Lower lobe of right lung (tissue), 2 donors: ENCODE measurements at regions not wholly inside any gene's neighbourhood (a gene's known extent, or its start where the extent isn't known, plus 50 kb on each side); places are given as distances from the start of the nearest gene placed in this dataset.

Experiments
- ATAC-seq, 2 donors: fragments of 200-7000 bp; cut with Tn5 transposase; one replicate each; pipeline ENCODE4 v1.9.1; 2020 to 2022; ENCODE audit warnings: mild to moderate bottlenecking in 2 of 2, moderate library complexity in 2 of 2
- DNase-seq: peaks from one replicate; pipeline ENCODE4 v3.0.0-alpha.2; 2020
- H3K27ac ChIP-seq: fragments of 200-600 bp; one replicate; pipeline ENCODE4 v1.8.0; 2022
- H3K27me3 ChIP-seq: fragments of 200-600 bp; one replicate; pipeline ENCODE4 v1.8.0; 2022; ENCODE audit warnings: low read depth
- H3K36me3 ChIP-seq: fragments of 200-600 bp; one replicate; pipeline ENCODE4 v1.8.0; 2022; ENCODE audit warnings: mild to moderate bottlenecking
- H3K4me1 ChIP-seq: fragments of 200-600 bp; one replicate; pipeline ENCODE4 v1.8.0; 2022
- H3K4me3 ChIP-seq: fragments of 200-600 bp; one replicate; pipeline ENCODE4 v1.8.0; 2022; ENCODE audit warnings: mild to moderate bottlenecking
- H3K9me3 ChIP-seq: fragments of 200-600 bp; one replicate; pipeline ENCODE4 v1.8.0; 2022
- intact Hi-C: fragments of 100-400 bp; cut with DNase I; formaldehyde crosslinking; loops from one replicate; pipeline ENCODE4 v1.11.0; 2022
- TF ChIP-seq, protein P1 (sequence below): fragments of 200-600 bp; IDR thresholded peaks from one replicate; pipeline ENCODE4 v1.8.0; 2022; ENCODE audit warnings: antibody characterized with exemption, mild to moderate bottlenecking
- donor health status: DM: no; HTN: yes; CAD: no; lungs with severe emphysema.

DNA sequence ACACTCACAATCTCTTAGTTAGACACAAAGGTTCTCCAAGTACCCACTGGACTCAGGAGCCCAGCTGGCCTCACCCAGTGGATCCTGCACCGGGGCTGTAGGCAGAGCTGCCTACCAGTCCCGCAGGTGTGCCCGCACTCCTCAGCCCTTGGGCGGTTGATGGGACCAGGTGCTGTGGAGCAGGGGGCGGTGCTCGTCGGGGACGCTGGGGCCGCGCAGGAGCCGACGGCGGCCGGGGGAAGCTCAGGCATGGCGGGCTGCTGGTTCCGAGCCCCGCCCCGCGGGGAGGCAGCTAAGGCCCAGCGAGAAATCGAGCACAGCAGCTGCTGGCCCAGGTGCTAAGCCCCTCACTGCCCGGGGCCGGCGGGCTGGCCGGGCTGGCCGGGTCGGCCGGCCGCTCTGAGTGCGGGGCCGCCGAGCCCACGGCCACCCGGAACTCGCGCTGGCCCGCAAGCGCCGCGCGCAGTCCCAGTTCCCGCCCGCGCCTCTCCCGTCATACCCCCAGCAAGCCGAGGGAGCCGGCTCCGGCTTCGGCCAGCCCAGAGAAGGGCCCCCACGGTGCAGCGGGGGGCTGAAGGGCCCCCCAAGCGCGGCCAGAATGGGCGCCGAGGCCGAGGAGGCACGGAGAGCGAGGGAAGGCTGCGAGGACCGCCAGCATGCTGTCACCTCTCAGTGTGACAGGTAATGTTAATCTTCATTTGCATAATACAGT, 506.8 kb downstream of the LRFN5 start:
- H3K27ac ChIP-seq, result no peak overlapping the region
- intact Hi-C loops, result no loop called here
- H3K36me3 ChIP-seq, result no peaks in the 10 kb centered on the region
- H3K27me3 ChIP-seq, result no peaks in the 10 kb centered on the region
- no peak overlapping the region for H3K4me3 ChIP-seq
- no peak for DNase-seq
- TF ChIP-seq, protein P1, sequence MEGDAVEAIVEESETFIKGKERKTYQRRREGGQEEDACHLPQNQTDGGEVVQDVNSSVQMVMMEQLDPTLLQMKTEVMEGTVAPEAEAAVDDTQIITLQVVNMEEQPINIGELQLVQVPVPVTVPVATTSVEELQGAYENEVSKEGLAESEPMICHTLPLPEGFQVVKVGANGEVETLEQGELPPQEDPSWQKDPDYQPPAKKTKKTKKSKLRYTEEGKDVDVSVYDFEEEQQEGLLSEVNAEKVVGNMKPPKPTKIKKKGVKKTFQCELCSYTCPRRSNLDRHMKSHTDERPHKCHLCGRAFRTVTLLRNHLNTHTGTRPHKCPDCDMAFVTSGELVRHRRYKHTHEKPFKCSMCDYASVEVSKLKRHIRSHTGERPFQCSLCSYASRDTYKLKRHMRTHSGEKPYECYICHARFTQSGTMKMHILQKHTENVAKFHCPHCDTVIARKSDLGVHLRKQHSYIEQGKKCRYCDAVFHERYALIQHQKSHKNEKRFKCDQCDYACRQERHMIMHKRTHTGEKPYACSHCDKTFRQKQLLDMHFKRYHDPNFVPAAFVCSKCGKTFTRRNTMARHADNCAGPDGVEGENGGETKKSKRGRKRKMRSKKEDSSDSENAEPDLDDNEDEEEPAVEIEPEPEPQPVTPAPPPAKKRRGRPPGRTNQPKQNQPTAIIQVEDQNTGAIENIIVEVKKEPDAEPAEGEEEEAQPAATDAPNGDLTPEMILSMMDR, result no peak
- no peak for ATAC-seq
- H3K9me3 ChIP-seq, result peaks cover 9% of the 10 kb centered on the region
- no peaks in the 10 kb centered on the region for H3K4me1 ChIP-seq

DNA sequence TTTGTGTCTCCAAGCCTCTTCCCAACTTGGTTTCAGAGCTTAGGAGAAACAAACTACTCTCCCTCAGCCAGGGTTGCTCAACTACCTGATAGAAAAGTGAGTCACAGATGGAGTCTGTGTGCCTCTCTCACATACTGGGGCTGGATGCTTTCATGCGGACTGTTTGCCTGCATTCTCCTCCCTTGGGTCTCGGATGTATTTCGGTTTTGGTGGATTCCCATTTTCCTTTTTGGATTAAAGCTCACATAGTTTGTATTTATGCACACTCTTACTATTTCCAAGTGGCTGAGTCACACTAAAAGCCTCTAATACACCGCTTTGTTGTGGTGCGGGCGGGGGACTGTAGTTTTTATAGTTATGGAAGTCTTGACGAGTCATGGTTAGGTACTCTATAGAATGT, 505.4 kb downstream of the LRFN5 start:
- H3K4me1 ChIP-seq, result no peaks in the 10 kb centered on the region
- no peak overlapping the region for H3K4me3 ChIP-seq
- TF ChIP-seq, protein P1, result no peak
- DNase-seq (no peak), ATAC-seq (no peak)
- intact Hi-C loops, result no loop called here
- no peaks in the 10 kb centered on the region for H3K36me3 ChIP-seq
- no peak overlapping the region for H3K27ac ChIP-seq
- peaks cover 9% of the 10 kb centered on the region for H3K9me3 ChIP-seq
- H3K27me3 ChIP-seq, result no peaks in the 10 kb centered on the region

DNA sequence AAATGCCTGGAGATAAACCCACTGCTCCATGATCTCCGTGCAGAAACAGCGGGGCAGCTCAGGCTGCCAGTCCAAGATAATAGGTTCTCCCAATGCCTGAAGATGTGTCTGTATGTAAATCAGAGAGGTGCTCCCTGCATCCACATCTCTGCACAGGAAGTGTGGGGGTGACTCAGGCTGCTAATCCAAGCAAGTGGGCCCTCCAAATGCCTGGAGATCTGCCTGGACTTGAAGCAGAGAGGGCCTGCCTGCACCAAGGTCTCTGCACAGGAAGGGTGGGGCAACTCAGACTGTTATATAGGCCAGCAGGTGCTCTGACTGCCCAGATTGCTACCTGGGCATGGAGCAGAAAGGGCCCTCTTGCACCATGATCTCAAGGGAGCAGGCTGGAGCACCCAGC, 504.7 kb downstream of the LRFN5 start:
- TF ChIP-seq, protein P1, result no peak
- Histone ChIP-seq H3K4me1 (no peaks in the 10 kb centered on the region), H3K9me3 (peaks cover 9% of the 10 kb centered on the region), H3K36me3 (no peaks in the 10 kb centered on the region), H3K27me3 (no peaks in the 10 kb centered on the region), H3K27ac (no peak overlapping the region), H3K4me3 (no peak overlapping the region)
- DNase-seq (no peak), ATAC-seq (peak in 1 of 2 donors; percentile 23)
- intact Hi-C loops, result no loop called here

DNA sequence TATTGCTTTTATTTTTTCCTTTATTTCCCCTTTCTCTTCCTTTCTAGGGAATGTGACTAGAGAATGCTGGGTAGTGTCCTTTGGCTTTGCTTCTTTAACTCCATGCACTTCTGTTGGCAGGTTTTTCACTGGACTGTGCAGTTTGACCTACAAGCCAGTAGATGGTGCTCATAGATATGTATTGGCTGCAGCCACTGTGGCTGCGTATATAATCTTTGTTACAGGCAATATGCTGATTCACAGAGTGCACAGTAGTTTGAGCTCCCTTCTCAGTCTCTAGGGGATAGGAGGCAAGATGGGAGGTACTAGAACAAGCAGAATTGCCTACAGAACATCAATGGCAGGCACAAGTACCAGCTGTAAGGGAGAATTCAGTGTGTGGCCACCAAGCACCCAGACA, 503.5 kb downstream of the LRFN5 start:
- no peak for ATAC-seq
- Histone ChIP-seq H3K4me3 (no peak overlapping the region), H3K36me3 (no peaks in the 10 kb centered on the region), H3K4me1 (no peaks in the 10 kb centered on the region), H3K9me3 (peaks cover 9% of the 10 kb centered on the region), H3K27ac (no peak overlapping the region), H3K27me3 (no peaks in the 10 kb centered on the region)
- TF ChIP-seq, protein P1, result no peak
- intact Hi-C loops, result no loop called here
- DNase-seq, result no peak

DNA sequence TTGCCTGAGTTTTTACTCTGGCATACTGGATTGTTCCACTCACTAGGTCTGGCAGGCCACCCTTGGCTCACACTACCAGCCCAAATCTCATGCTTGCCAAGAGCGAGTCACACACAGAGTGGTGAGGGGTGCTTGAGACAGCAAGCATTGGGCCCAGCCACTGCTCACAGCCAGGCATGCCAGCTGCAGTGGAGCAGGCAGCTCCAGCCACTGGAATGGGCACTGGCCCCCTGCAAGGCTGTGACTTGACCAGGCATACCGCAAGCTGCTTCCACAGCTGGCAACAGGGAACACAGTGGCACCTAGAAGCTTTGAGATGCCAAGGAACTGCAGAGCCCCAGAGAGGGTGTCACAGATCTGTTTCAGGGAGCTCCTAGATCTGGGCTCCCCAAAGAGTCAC, 488.5 kb downstream of the LRFN5 start:
- no peak overlapping the region for H3K4me3 ChIP-seq
- ATAC-seq (no peak), DNase-seq (no peak)
- TF ChIP-seq, protein P1, result no peak
- H3K36me3 ChIP-seq, result no peaks in the 10 kb centered on the region
- no peak overlapping the region for H3K27ac ChIP-seq
- H3K4me1 ChIP-seq, result no peaks in the 10 kb centered on the region
- intact Hi-C loops, result no loop called here
- H3K27me3 ChIP-seq, result no peaks in the 10 kb centered on the region
- no peaks in the 10 kb centered on the region for H3K9me3 ChIP-seq
